WTC11 (cell line): ENCODE measurements at regions not wholly inside any gene's neighbourhood (a gene's known extent, or its start where the extent isn't known, plus 50 kb on each side); places are given as distances from the start of the nearest gene placed in this dataset.

Experiments
- ATAC-seq: fragments of 200-7000 bp; cut with Tn5 transposase; 2 replicates; pipeline ENCODE4 v1.10.0; 2021; ENCODE audit warnings: mild to moderate bottlenecking, moderate library complexity
- CTCF ChIA-PET: fragments of 300-600 bp; sonication (Branson Sonifier 250); formaldehyde crosslinking; loops from one replicate; lab custom pipeline; 2021; ENCODE audit warnings: antibody characterized with exemption; lab: Charles Lee
- POLR2A ChIA-PET: fragments of 350-600 bp; sonication (Branson Sonifier 250); formaldehyde crosslinking; loops from one replicate; lab custom pipeline; 2021; ENCODE audit warnings: antibody characterized with exemption; lab: Charles Lee
- DNase-seq: peaks from one replicate; pipeline ENCODE4 v3.0.0; 2021; ENCODE audit warnings: low spot score
- H3K27ac Mint-ChIP-seq: 2 replicates; pipeline ENCODE4 v1.8.0; 2021; ENCODE audit warnings: mixed read lengths
- H3K27me3 Mint-ChIP-seq: 2 replicates; pipeline ENCODE4 v1.8.0; 2021; ENCODE audit warnings: low read depth, mild to moderate bottlenecking, moderate library complexity, mixed read lengths
- H3K36me3 Mint-ChIP-seq: 2 replicates; pipeline ENCODE4 v1.8.0; 2021; ENCODE audit warnings: mixed read lengths
- H3K4me1 Mint-ChIP-seq: 2 replicates; pipeline ENCODE4 v1.8.0; 2022; ENCODE audit warnings: mixed read lengths
- H3K4me3 Mint-ChIP-seq: 2 replicates; pipeline ENCODE4 v1.8.0; 2021; ENCODE audit warnings: mild to moderate bottlenecking, moderate library complexity, mixed read lengths
- H3K9me3 Mint-ChIP-seq: 2 replicates; pipeline ENCODE4 v1.8.0; 2021; ENCODE audit warnings: mixed read lengths
- CREB1 ChIP-seq: sonication (generic); formaldehyde crosslinking; IDR thresholded peaks from 2 replicates; pipeline ENCODE4 v1.8.0; 2023; ENCODE audit warnings: mild to moderate bottlenecking, missing genetic modification reagents
- FOXK1 ChIP-seq: sonication (generic); formaldehyde crosslinking; IDR thresholded peaks from 2 replicates; pipeline ENCODE4 v1.8.0; 2022; ENCODE audit warnings: mild to moderate bottlenecking, moderate library complexity, missing genetic modification reagents
- FOXP1 ChIP-seq: sonication (generic); formaldehyde crosslinking; IDR thresholded peaks from 2 replicates; pipeline ENCODE4 v1.8.0; 2022; ENCODE audit warnings: missing genetic modification reagents, mild to moderate bottlenecking, moderate library complexity, borderline replicate concordance
- GRHL2 ChIP-seq: fragments of 250-450 bp; sonication (Bioruptor Pico); IDR thresholded peaks from 2 replicates; pipeline ENCODE4 v1.8.0; 2022; ENCODE audit warnings: mild to moderate bottlenecking, moderate library complexity; ENCODE audit not compliant: insufficient replicate concordance, severe bottlenecking
- IRF2 ChIP-seq: sonication (generic); formaldehyde crosslinking; IDR thresholded peaks from 2 replicates; pipeline ENCODE4 v1.8.0; 2022; ENCODE audit warnings: low read depth, missing genetic modification reagents, borderline replicate concordance
- NFATC4 ChIP-seq: fragments of 250-450 bp; sonication (Bioruptor Pico); IDR thresholded peaks from 2 replicates; pipeline ENCODE4 v1.9.0; 2021; ENCODE audit warnings: mild to moderate bottlenecking
- RORB ChIP-seq: fragments of 250-450 bp; sonication (Bioruptor Pico); IDR thresholded peaks from 2 replicates; pipeline ENCODE4 v1.9.0; 2021; ENCODE audit warnings: mild to moderate bottlenecking
- SP1 ChIP-seq: sonication (generic); formaldehyde crosslinking; conservative IDR thresholded peaks from 2 replicates; pipeline ENCODE4 v1.8.1; 2022; ENCODE audit warnings: missing genetic modification reagents
- TEAD1 ChIP-seq: sonication (generic); formaldehyde crosslinking; IDR thresholded peaks from 2 replicates; pipeline ENCODE4 v1.8.0; 2022; ENCODE audit warnings: mild to moderate bottlenecking, missing genetic modification reagents
- ZNF263 ChIP-seq: sonication (generic); formaldehyde crosslinking; IDR thresholded peaks from 2 replicates; pipeline ENCODE4 v1.8.1; 2022; ENCODE audit warnings: low read depth, mild to moderate bottlenecking, moderate library complexity, missing genetic modification reagents
- ZNF396 ChIP-seq: fragments of 250-450 bp; sonication (Bioruptor Pico); IDR thresholded peaks from 2 replicates; pipeline ENCODE4 v1.8.0; 2021; ENCODE audit warnings: mild to moderate bottlenecking, moderate library complexity, borderline replicate concordance
- TF ChIP-seq, protein P1 (sequence below): sonication (generic); formaldehyde crosslinking; IDR thresholded peaks from 2 replicates; pipeline ENCODE4 v1.8.1; 2023; ENCODE audit warnings: mild to moderate bottlenecking, missing genetic modification reagents, moderate library complexity
- TF ChIP-seq, protein P2 (sequence below): sonication (generic); formaldehyde crosslinking; IDR thresholded peaks from 2 replicates; pipeline ENCODE4 v1.8.1; 2022; ENCODE audit warnings: mild to moderate bottlenecking, missing genetic modification reagents, moderate library complexity, borderline replicate concordance
- TF ChIP-seq, protein P3 (sequence below): sonication (generic); formaldehyde crosslinking; IDR thresholded peaks from 2 replicates; pipeline ENCODE4 v1.8.1; 2022; ENCODE audit warnings: mild to moderate bottlenecking, moderate library complexity, missing genetic modification reagents
- TF ChIP-seq, protein P4 (sequence below): sonication (generic); formaldehyde crosslinking; IDR thresholded peaks from 2 replicates; pipeline ENCODE4 v1.8.0; 2022; ENCODE audit warnings: mild to moderate bottlenecking, missing genetic modification reagents
- TF ChIP-seq, protein P5 (sequence below): sonication (generic); formaldehyde crosslinking; IDR thresholded peaks from 2 replicates; pipeline ENCODE4 v1.8.1; 2023; ENCODE audit warnings: mild to moderate bottlenecking, missing genetic modification reagents, borderline replicate concordance
- TF ChIP-seq, protein P6 (sequence below): sonication (generic); formaldehyde crosslinking; IDR thresholded peaks from 2 replicates; pipeline ENCODE4 v1.8.0; 2023; ENCODE audit warnings: missing genetic modification reagents, mild to moderate bottlenecking, borderline replicate concordance

DNA sequence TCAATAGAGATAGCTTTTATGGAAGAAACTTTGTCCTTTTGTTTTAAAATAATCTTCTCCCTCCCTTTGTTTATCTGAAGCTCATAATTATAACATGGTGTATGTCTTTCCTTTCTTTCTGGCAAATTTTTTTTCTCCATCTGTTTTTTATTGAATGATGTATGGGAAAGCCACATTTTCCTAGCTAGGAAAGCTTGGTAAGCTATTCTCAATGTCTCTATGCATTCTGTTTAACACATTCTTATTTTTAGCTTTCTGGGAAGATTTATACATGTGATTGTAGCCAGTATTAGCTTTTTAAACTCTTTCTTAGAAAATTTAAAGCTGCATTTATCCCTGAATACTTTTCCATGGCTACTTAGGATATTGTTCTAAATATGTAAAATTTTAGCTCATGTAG is 124.9 kb upstream of the CSNK1A1L start:
- peaks cover 3% of the 10 kb centered on the region; the same call in 1 of the 2 replicates for H3K36me3 Mint-ChIP-seq
- no peak for ATAC-seq
- TF ChIP-seq ZNF263 (no peak), CREB1 (CRISPR knock-in tag) (no peak), FOXP1 (CRISPR knock-in tag) (no peak), NFATC4 (CRISPR knock-in tag) (no peak)
- TF ChIP-seq, protein P1, sequence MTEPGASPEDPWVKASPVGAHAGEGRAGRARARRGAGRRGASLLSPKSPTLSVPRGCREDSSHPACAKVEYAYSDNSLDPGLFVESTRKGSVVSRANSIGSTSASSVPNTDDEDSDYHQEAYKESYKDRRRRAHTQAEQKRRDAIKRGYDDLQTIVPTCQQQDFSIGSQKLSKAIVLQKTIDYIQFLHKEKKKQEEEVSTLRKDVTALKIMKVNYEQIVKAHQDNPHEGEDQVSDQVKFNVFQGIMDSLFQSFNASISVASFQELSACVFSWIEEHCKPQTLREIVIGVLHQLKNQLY (CRISPR knock-in tag), result no peak
- CTCF ChIA-PET, result no interaction called here
- POLR2A ChIA-PET, result no interaction called here
- H3K9me3 Mint-ChIP-seq, result peaks cover 21% of the 10 kb centered on the region
- H3K27me3 Mint-ChIP-seq, result no peaks in the 10 kb centered on the region
- no peaks in the 10 kb centered on the region for H3K4me1 Mint-ChIP-seq
- H3K4me3 Mint-ChIP-seq, result no peak overlapping the region
- no peak for DNase-seq
- H3K27ac Mint-ChIP-seq, result no peak overlapping the region

DNA sequence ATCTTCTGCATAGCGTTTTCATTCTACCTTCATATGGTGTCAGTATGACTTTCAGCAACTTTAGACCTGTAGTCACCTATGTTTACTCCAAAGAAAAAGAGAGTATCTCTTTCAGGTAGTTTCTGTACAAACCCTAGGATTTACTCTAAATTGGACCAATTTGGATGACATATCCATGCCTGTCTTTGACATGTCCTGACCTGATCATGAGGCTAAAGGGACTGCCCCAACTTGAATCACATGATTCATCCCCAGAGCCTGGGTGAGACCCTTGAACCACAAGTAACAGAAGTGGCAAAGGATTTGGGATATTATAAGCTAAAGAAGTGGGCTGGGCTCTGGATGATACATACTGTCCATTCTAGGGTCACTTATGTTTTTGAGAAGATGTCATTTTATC is 124.5 kb upstream of the CSNK1A1L start:
- ATAC-seq (no peak), DNase-seq (no peak)
- Mint-ChIP-seq H3K36me3 (peaks cover 3% of the 10 kb centered on the region; the same call in 1 of the 2 replicates), H3K4me3 (no peak overlapping the region), H3K27ac (no peak overlapping the region), H3K9me3 (peaks cover 20% of the 10 kb centered on the region), H3K4me1 (no peaks in the 10 kb centered on the region), H3K27me3 (no peaks in the 10 kb centered on the region)
- POLR2A ChIA-PET, result no interaction called here
- TF ChIP-seq, protein P2, sequence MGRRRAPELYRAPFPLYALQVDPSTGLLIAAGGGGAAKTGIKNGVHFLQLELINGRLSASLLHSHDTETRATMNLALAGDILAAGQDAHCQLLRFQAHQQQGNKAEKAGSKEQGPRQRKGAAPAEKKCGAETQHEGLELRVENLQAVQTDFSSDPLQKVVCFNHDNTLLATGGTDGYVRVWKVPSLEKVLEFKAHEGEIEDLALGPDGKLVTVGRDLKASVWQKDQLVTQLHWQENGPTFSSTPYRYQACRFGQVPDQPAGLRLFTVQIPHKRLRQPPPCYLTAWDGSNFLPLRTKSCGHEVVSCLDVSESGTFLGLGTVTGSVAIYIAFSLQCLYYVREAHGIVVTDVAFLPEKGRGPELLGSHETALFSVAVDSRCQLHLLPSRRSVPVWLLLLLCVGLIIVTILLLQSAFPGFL (CRISPR knock-in tag), result no peak
- TF ChIP-seq FOXK1 (CRISPR knock-in tag) (no peak), CREB1 (CRISPR knock-in tag) (no peak), RORB (CRISPR knock-in tag) (no peak), TEAD1 (no peak), ZNF396 (no peak), GRHL2 (CRISPR knock-in tag) (no peak)
- TF ChIP-seq, protein P3, sequence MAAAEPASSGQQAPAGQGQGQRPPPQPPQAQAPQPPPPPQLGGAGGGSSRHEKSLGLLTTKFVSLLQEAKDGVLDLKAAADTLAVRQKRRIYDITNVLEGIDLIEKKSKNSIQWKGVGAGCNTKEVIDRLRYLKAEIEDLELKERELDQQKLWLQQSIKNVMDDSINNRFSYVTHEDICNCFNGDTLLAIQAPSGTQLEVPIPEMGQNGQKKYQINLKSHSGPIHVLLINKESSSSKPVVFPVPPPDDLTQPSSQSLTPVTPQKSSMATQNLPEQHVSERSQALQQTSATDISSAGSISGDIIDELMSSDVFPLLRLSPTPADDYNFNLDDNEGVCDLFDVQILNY (CRISPR knock-in tag), result no peak
- TF ChIP-seq, protein P4, sequence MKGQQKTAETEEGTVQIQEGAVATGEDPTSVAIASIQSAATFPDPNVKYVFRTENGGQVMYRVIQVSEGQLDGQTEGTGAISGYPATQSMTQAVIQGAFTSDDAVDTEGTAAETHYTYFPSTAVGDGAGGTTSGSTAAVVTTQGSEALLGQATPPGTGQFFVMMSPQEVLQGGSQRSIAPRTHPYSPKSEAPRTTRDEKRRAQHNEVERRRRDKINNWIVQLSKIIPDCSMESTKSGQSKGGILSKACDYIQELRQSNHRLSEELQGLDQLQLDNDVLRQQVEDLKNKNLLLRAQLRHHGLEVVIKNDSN, result no peak
- TF ChIP-seq, all 79 proteins: peak for 0
- CTCF ChIA-PET, result no interaction called here

DNA sequence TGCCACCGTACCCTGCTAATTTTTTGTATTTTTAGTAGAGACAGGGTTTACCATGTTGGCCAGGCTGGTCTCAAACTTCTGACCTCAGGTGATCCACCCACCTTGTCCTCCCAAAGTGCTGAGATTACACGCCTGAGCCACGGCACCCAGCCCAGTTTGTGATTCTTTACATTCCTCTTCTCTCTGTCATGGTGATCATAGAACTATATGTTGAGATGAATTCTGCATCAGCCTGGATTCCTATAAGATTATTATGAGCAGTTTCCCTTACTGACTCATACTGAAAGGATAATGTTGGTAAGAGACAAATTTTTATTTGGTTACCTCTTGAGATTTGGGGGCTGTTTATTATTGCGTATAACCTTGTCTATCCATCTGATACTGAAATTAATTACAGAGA is 121.5 kb upstream of the CSNK1A1L start:
- no peaks in the 10 kb centered on the region for H3K27me3 Mint-ChIP-seq
- H3K36me3 Mint-ChIP-seq, result no peaks in the 10 kb centered on the region
- peaks cover 15% of the 10 kb centered on the region for H3K9me3 Mint-ChIP-seq
- no peak for DNase-seq
- POLR2A ChIA-PET, result no interaction called here
- H3K4me1 Mint-ChIP-seq, result no peaks in the 10 kb centered on the region
- no peak overlapping the region for H3K27ac Mint-ChIP-seq
- CTCF ChIA-PET, result no interaction called here
- ATAC-seq, result no peak
- TF ChIP-seq SP1 (CRISPR knock-in tag), result no peak
- TF ChIP-seq, protein P5, sequence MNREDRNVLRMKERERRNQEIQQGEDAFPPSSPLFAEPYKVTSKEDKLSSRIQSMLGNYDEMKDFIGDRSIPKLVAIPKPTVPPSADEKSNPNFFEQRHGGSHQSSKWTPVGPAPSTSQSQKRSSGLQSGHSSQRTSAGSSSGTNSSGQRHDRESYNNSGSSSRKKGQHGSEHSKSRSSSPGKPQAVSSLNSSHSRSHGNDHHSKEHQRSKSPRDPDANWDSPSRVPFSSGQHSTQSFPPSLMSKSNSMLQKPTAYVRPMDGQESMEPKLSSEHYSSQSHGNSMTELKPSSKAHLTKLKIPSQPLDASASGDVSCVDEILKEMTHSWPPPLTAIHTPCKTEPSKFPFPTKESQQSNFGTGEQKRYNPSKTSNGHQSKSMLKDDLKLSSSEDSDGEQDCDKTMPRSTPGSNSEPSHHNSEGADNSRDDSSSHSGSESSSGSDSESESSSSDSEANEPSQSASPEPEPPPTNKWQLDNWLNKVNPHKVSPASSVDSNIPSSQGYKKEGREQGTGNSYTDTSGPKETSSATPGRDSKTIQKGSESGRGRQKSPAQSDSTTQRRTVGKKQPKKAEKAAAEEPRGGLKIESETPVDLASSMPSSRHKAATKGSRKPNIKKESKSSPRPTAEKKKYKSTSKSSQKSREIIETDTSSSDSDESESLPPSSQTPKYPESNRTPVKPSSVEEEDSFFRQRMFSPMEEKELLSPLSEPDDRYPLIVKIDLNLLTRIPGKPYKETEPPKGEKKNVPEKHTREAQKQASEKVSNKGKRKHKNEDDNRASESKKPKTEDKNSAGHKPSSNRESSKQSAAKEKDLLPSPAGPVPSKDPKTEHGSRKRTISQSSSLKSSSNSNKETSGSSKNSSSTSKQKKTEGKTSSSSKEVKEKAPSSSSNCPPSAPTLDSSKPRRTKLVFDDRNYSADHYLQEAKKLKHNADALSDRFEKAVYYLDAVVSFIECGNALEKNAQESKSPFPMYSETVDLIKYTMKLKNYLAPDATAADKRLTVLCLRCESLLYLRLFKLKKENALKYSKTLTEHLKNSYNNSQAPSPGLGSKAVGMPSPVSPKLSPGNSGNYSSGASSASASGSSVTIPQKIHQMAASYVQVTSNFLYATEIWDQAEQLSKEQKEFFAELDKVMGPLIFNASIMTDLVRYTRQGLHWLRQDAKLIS (CRISPR knock-in tag), result no peak
- TF ChIP-seq, protein P6, sequence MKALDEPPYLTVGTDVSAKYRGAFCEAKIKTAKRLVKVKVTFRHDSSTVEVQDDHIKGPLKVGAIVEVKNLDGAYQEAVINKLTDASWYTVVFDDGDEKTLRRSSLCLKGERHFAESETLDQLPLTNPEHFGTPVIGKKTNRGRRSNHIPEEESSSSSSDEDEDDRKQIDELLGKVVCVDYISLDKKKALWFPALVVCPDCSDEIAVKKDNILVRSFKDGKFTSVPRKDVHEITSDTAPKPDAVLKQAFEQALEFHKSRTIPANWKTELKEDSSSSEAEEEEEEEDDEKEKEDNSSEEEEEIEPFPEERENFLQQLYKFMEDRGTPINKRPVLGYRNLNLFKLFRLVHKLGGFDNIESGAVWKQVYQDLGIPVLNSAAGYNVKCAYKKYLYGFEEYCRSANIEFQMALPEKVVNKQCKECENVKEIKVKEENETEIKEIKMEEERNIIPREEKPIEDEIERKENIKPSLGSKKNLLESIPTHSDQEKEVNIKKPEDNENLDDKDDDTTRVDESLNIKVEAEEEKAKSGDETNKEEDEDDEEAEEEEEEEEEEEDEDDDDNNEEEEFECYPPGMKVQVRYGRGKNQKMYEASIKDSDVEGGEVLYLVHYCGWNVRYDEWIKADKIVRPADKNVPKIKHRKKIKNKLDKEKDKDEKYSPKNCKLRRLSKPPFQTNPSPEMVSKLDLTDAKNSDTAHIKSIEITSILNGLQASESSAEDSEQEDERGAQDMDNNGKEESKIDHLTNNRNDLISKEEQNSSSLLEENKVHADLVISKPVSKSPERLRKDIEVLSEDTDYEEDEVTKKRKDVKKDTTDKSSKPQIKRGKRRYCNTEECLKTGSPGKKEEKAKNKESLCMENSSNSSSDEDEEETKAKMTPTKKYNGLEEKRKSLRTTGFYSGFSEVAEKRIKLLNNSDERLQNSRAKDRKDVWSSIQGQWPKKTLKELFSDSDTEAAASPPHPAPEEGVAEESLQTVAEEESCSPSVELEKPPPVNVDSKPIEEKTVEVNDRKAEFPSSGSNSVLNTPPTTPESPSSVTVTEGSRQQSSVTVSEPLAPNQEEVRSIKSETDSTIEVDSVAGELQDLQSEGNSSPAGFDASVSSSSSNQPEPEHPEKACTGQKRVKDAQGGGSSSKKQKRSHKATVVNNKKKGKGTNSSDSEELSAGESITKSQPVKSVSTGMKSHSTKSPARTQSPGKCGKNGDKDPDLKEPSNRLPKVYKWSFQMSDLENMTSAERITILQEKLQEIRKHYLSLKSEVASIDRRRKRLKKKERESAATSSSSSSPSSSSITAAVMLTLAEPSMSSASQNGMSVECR, result no peak
- TF ChIP-seq IRF2 (CRISPR knock-in tag), result no peak
- H3K4me3 Mint-ChIP-seq, result no peak overlapping the region
